H1 (cell line): ENCODE measurements at regions not wholly inside any gene's neighbourhood (a gene's known extent, or its start where the extent isn't known, plus 50 kb on each side); places are given as distances from the start of the nearest gene placed in this dataset.

Experiments used
- CTCF ChIA-PET: fragments of 300-600 bp; sonication (Branson Sonifier 250); formaldehyde crosslinking; loops from one replicate; lab custom pipeline; 2021; ENCODE audit not compliant: partially characterized antibody; lab: Charles Lee
- POLR2A ChIA-PET: fragments of 300-600 bp; sonication (Branson Sonifier 250); formaldehyde crosslinking; loops from one replicate; lab custom pipeline; 2021; ENCODE audit warnings: inconsistent platforms; ENCODE audit not compliant: partially characterized antibody; lab: Charles Lee
- DNase-seq, 2 experiments: peaks; one replicate each; pipeline versions ENCODE4 v3.0.0 to v3.0.0-alpha.2; 2010 to 2022; ENCODE audit warnings: low spot score in 2 of 2, low read depth in 1 of 2, mixed read lengths in 1 of 2
- FAIRE-seq: peaks from 2 replicates; lab custom pipeline; 2011; peaks lifted over from hg19 to GRCh38; lab: Jason Lieb, UNC
- H2AFZ ChIP-seq: 2 replicates; pipeline ENCODE4 v1.8.1; 2012; ENCODE audit warnings: low read length, inconsistent platforms
- H2AK5ac ChIP-seq: 2 replicates; pipeline ENCODE4 v1.6.1; 2013; ENCODE audit warnings: low read depth, low read length
- H2BK120ac ChIP-seq: replicated peaks from 2 replicates; pipeline ENCODE3; 2013; ENCODE audit warnings: low read depth, low read length, inconsistent platforms
- H2BK12ac ChIP-seq: 2 replicates; pipeline ENCODE4 v1.6.1; 2013; ENCODE audit warnings: low read depth, low read length
- H2BK15ac ChIP-seq: 2 replicates; pipeline ENCODE4 v1.6.1; 2013; ENCODE audit warnings: low read length
- H2BK20ac ChIP-seq: 2 replicates; pipeline ENCODE4 v1.6.1; 2013; ENCODE audit warnings: low read length
- H2BK5ac ChIP-seq: 2 replicates; pipeline ENCODE4 v1.6.1; 2013; ENCODE audit warnings: low read depth, low read length
- H3K14ac ChIP-seq: 2 replicates; pipeline ENCODE4 v1.6.1; 2013; ENCODE audit warnings: inconsistent platforms; ENCODE audit not compliant: insufficient read length
- H3K18ac ChIP-seq: 2 replicates; pipeline ENCODE4 v1.6.1; 2013; ENCODE audit warnings: low read length; ENCODE audit errors: extremely low read depth
- H3K23ac ChIP-seq: 2 replicates; pipeline ENCODE4 v1.6.1; 2013; ENCODE audit warnings: inconsistent platforms; ENCODE audit not compliant: insufficient read length
- H3K23me2 ChIP-seq: 2 replicates; pipeline ENCODE4 v1.6.1; 2013; ENCODE audit warnings: low read depth, low read length
- H3K27ac ChIP-seq: 2 replicates; pipeline ENCODE4 v1.6.1; 2011; ENCODE audit warnings: low read depth, low read length, inconsistent platforms
- H3K27me3 ChIP-seq, 4 experiments: replicated peaks in 1 of 4; 1 replicate in 1 of 4; 2 replicates in 3 of 4; pipeline versions ENCODE4 v1.6.1 to v1.8.1; 2011 to 2013; ENCODE audit warnings: low read length in 3 of 4, mild to moderate bottlenecking in 3 of 4, inconsistent platforms in 2 of 4, mixed read lengths in 2 of 4, moderate library complexity in 1 of 4; ENCODE audit not compliant: control insufficient read depth in 3 of 4, insufficient read depth in 3 of 4; ENCODE audit errors: extremely low read depth in 1 of 4
- H3K36me3 ChIP-seq, 4 experiments: 2 replicates each; pipeline versions ENCODE4 v1.6.1 to v1.8.1; 2011 to 2013; ENCODE audit warnings: mild to moderate bottlenecking in 4 of 4, low read length in 3 of 4, moderate library complexity in 2 of 4, control low read depth in 1 of 4, inconsistent platforms in 1 of 4; ENCODE audit not compliant: insufficient read depth in 4 of 4, control insufficient read depth in 2 of 4
- H3K4ac ChIP-seq: replicated peaks from 2 replicates; pipeline ENCODE3; 2013; ENCODE audit warnings: low read length, low read depth, mixed read lengths, inconsistent platforms; ENCODE audit not compliant: insufficient read length
- H3K4me1 ChIP-seq, 4 experiments: replicated peaks in 1 of 4; 1 replicate in 1 of 4; 2 replicates in 3 of 4; pipeline versions ENCODE4 v1.6.1 to v1.8.1; 2011 to 2013; ENCODE audit warnings: low read length in 3 of 4, inconsistent platforms in 2 of 4, mixed read lengths in 1 of 4; ENCODE audit not compliant: insufficient read depth in 4 of 4, control insufficient read depth in 3 of 4
- H3K4me2 ChIP-seq, 2 experiments: 2 replicates each; pipeline versions ENCODE4 v1.6.1 to v1.8.1; 2011 to 2013; ENCODE audit warnings: low read depth in 2 of 2, low read length in 2 of 2, control low read depth in 1 of 2, inconsistent platforms in 1 of 2, mild to moderate bottlenecking in 1 of 2; ENCODE audit not compliant: insufficient read depth in 1 of 2
- H3K4me3 ChIP-seq, 4 experiments: fragments of 200-600, 300-600 bp in 1 of 4; sonication (generic), shearing (Covaris generic), sonication (Bioruptor Twin) in 1 of 4; 2 replicates each; pipeline versions ENCODE4 v1.5.1 to v1.8.1; 2011 to 2016; ENCODE audit warnings: low read length in 4 of 4, low read depth in 3 of 4, control low read depth in 2 of 4, inconsistent platforms in 2 of 4, mild to moderate bottlenecking in 2 of 4, mixed read lengths in 1 of 4, moderate library complexity in 1 of 4; ENCODE audit not compliant: insufficient read depth in 2 of 4; ENCODE audit errors: extremely low read depth in 1 of 4
- H3K56ac ChIP-seq: replicated peaks from 2 replicates; pipeline ENCODE3; 2013; ENCODE audit warnings: low read depth, mild to moderate bottlenecking, mixed read lengths, low read length, inconsistent platforms; ENCODE audit not compliant: insufficient read length
- H3K79me1 ChIP-seq: 2 replicates; pipeline ENCODE4 v1.6.1; 2013; ENCODE audit warnings: low read depth, low read length, control low read depth
- H3K79me2 ChIP-seq, 2 experiments: 2 replicates each; pipeline versions ENCODE4 v1.6.1 to v1.8.1; 2012 to 2013; ENCODE audit warnings: low read length in 2 of 2, mild to moderate bottlenecking in 2 of 2, inconsistent platforms in 1 of 2; ENCODE audit not compliant: insufficient read depth in 2 of 2, control insufficient read depth in 1 of 2
- H3K9ac ChIP-seq, 4 experiments: replicated peaks in 1 of 4; 1 replicate in 1 of 4; 2 replicates in 3 of 4; pipeline versions ENCODE4 v1.6.1 to v1.8.1; 2011 to 2013; ENCODE audit warnings: low read depth in 3 of 4, low read length in 3 of 4, control low read depth in 2 of 4, mild to moderate bottlenecking in 2 of 4, moderate library complexity in 2 of 4, inconsistent platforms in 1 of 4; ENCODE audit errors: extremely low read depth in 1 of 4
- H3K9me3 ChIP-seq, 2 experiments: 2 replicates each; pipeline versions ENCODE4 v1.6.1 to v1.8.1; 2012 to 2013; ENCODE audit warnings: mild to moderate bottlenecking in 2 of 2, moderate library complexity in 2 of 2, control low read depth in 1 of 2, inconsistent platforms in 1 of 2, low read depth in 1 of 2, low read length in 1 of 2, mixed read lengths in 1 of 2; ENCODE audit not compliant: insufficient read depth in 2 of 2
- H4K20me1 ChIP-seq, 2 experiments: replicated peaks in 1 of 2; 2 replicates each; pipeline versions ENCODE3 to v1.8.1; 2011 to 2013; ENCODE audit warnings: inconsistent platforms in 2 of 2, low read length in 2 of 2, mild to moderate bottlenecking in 1 of 2; ENCODE audit not compliant: insufficient read depth in 2 of 2, control insufficient read depth in 1 of 2
- H4K5ac ChIP-seq: 2 replicates; pipeline ENCODE4 v1.6.1; 2013; ENCODE audit warnings: low read length, low read depth, mixed read lengths, inconsistent platforms; ENCODE audit not compliant: insufficient read length
- H4K8ac ChIP-seq: 2 replicates; pipeline ENCODE4 v1.8.0; 2013; ENCODE audit warnings: mild to moderate bottlenecking, moderate library complexity, low read length, inconsistent platforms; ENCODE audit not compliant: insufficient read depth; ENCODE audit errors: extremely low read depth
- H4K91ac ChIP-seq: replicated peaks from 2 replicates; pipeline ENCODE3; 2013; ENCODE audit warnings: low read length, mixed read lengths, inconsistent platforms; ENCODE audit not compliant: insufficient read length
- BACH1 ChIP-seq: IDR thresholded peaks from 2 replicates; pipeline ENCODE4 v1.6.1; 2012; ENCODE audit warnings: low read length, improper control_type of control experiment
- HDAC2 ChIP-seq, 2 experiments: fragments of 300-600 bp in 1 of 2; sonication (generic) in 1 of 2; IDR thresholded peaks; 2 replicates each; pipeline ENCODE4 v1.6.1; 2011 to 2012; ENCODE audit warnings: low read depth in 2 of 2, low read length in 2 of 2, mild to moderate bottlenecking in 2 of 2, moderate library complexity in 2 of 2, borderline replicate concordance in 1 of 2, inconsistent platforms in 1 of 2
- PHF8 ChIP-seq: fragments of 200-600 bp; sonication (generic); conservative IDR thresholded peaks from 2 replicates; pipeline ENCODE4 v1.7.1; 2012; ENCODE audit warnings: low read depth, mild to moderate bottlenecking, inconsistent platforms, low read length, moderate library complexity
- POLR2A ChIP-seq, 2 experiments: IDR thresholded peaks; 1 replicate in 1 of 2; 2 replicates in 1 of 2; pipeline ENCODE4 v1.6.1; 2011; ENCODE audit warnings: low read depth in 2 of 2, low read length in 2 of 2, mild to moderate bottlenecking in 2 of 2; ENCODE audit errors: control extremely low read depth in 1 of 2
- SP4 ChIP-seq: IDR thresholded peaks from 2 replicates; pipeline ENCODE4 v1.6.1; 2012; ENCODE audit warnings: low read length, inconsistent platforms
- TAF7 ChIP-seq: optimal IDR thresholded peaks from 2 replicates; pipeline ENCODE3; 2011; ENCODE audit warnings: low read depth, mild to moderate bottlenecking, inconsistent platforms, low read length, moderate library complexity, borderline replicate concordance
- ZNF274 ChIP-seq: IDR thresholded peaks from 2 replicates; pipeline ENCODE4 v1.7.0; 2012; ENCODE audit warnings: low read length, borderline replicate concordance; ENCODE audit errors: extremely low read depth
- WGBS, 2 experiments: shearing (Covaris generic) in 1 of 2; methylation state at CpG; one replicate each; pipeline versions ENCODE4 v1.1.6 to v1.1.7; 2013 to 2015; ENCODE audit warnings: low lambda C conversion rate in 2 of 2, mixed read lengths in 2 of 2, inconsistent platforms in 1 of 2, low coverage in 1 of 2, missing lambda C conversion rate in 1 of 2; ENCODE audit not compliant: insufficient replicate concordance in 2 of 2, insufficient coverage in 1 of 2, insufficient read length in 1 of 2; ENCODE audit errors: extremely low coverage in 1 of 2, missing lambda C conversion rate in 1 of 2; 5-methylcytosine and 5-hydroxymethylcytosine counted together
- TF ChIP-seq, protein P1 (sequence below): IDR thresholded peaks from 2 replicates; pipeline ENCODE4 v1.6.1; 2011; ENCODE audit warnings: low read depth, mild to moderate bottlenecking, low read length; ENCODE audit not compliant: insufficient read depth
- TF ChIP-seq, protein P2 (sequence below), 3 experiments: IDR thresholded peaks; 1 replicate in 2 of 3; 2 replicates in 1 of 3; pipeline versions ENCODE4 v1.5.1 to v1.6.1; 2011; ENCODE audit warnings: low read length in 3 of 3, mild to moderate bottlenecking in 3 of 3, inconsistent platforms in 2 of 3, low read depth in 1 of 3, moderate library complexity in 1 of 3; ENCODE audit not compliant: insufficient read depth in 1 of 3; ENCODE audit errors: control extremely low read depth in 1 of 3
- TF ChIP-seq, protein P3 (sequence below): IDR thresholded peaks from 2 replicates; pipeline ENCODE4 v1.6.1; 2011; ENCODE audit warnings: low read length, improper control_type of control experiment

DNA sequence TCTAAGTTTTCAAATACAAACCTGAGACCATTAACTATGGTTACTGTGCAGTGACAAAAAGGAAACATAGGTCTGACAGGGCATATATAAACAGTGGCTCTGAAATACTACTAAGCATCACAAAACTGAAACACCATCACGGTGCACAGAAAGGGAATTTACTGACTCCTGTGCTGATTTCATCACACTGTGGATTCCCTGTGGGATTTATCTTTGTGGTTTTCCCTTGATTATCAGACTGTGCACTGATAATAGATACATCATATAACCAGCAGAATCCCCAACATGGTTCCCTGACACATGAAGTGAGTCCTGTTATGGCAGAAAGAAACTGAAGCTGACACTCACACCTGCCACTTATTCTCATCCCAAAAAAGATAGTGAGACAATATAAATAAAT, 676.3 kb upstream of the KCND2 start:
- no peak for FAIRE-seq
- DNase-seq, result no peak
- Histone ChIP-seq H2AFZ (no peak overlapping the region), H4K8ac (no peak overlapping the region), H3K27ac (no peak overlapping the region), H2BK120ac (no peak overlapping the region), H4K91ac (no peak overlapping the region), H3K9ac (no peak overlapping the region), H3K23me2 (0 out of 2 replicates have a peak, but pooled peaks cover 1% of the 10 kb centered on the region), H3K4me1 (peaks cover 0 to 5% (median 1%) of the 10 kb centered on the region in 4 experiments; a peak in 3 of 7 replicates), H3K4ac (no peak overlapping the region), H2BK12ac (no peak overlapping the region), H4K5ac (no peak overlapping the region), H2BK5ac (no peak overlapping the region), H3K4me2 (no peak overlapping the region), H3K56ac (no peak overlapping the region), H3K14ac (no peak overlapping the region), H2BK20ac (no peak overlapping the region), H3K18ac (no peak overlapping the region), H4K20me1 (no peaks in the 10 kb centered on the region), H3K79me2 (no peaks in the 10 kb centered on the region), H2AK5ac (no peak overlapping the region), H3K27me3 (no peaks in the 10 kb centered on the region), H3K23ac (no peak overlapping the region), H3K4me3 (no peak overlapping the region), H3K9me3 (no peaks in the 10 kb centered on the region), H3K79me1 (no peaks in the 10 kb centered on the region), H3K36me3 (no peaks in the 10 kb centered on the region), H2BK15ac (no peak overlapping the region)
- WGBS, 2 experiments, result 95% methylated on average over 1 of the region's 1 CpG; no CpG with 5 or more reads in 1 of the 2 experiments
- ChIA-PET POLR2A (no interaction called here), CTCF (interaction anchor here (0.6 kb wide), 1 partner anchor 1341 kb away, joined by 3 read pairs; no protein-coding TSS in a partner anchor)
- no peak for TF ChIP-seq HDAC2 (IDR thresholded peaks at IDR 0.05; ENCODE audit: borderline replicate concordance in 1 of 2, low read depth in 2 of 2, low read length in 2 of 2)
- TF ChIP-seq, protein P1, sequence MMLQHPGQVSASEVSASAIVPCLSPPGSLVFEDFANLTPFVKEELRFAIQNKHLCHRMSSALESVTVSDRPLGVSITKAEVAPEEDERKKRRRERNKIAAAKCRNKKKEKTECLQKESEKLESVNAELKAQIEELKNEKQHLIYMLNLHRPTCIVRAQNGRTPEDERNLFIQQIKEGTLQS, result no peak
- no peak for TF ChIP-seq TAF7
- no peak for TF ChIP-seq POLR2A (IDR thresholded peaks at IDR 0.05; ENCODE audit: control extremely low read depth in 1 of 2, low read depth in 2 of 2, low read length in 2 of 2)
- TF ChIP-seq ZNF274, result no peak
- TF ChIP-seq, protein P2, sequence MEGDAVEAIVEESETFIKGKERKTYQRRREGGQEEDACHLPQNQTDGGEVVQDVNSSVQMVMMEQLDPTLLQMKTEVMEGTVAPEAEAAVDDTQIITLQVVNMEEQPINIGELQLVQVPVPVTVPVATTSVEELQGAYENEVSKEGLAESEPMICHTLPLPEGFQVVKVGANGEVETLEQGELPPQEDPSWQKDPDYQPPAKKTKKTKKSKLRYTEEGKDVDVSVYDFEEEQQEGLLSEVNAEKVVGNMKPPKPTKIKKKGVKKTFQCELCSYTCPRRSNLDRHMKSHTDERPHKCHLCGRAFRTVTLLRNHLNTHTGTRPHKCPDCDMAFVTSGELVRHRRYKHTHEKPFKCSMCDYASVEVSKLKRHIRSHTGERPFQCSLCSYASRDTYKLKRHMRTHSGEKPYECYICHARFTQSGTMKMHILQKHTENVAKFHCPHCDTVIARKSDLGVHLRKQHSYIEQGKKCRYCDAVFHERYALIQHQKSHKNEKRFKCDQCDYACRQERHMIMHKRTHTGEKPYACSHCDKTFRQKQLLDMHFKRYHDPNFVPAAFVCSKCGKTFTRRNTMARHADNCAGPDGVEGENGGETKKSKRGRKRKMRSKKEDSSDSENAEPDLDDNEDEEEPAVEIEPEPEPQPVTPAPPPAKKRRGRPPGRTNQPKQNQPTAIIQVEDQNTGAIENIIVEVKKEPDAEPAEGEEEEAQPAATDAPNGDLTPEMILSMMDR (IDR thresholded peaks at IDR 0.05; ENCODE audit: control extremely low read depth in 1 of 3, insufficient read depth in 1 of 3, low read depth in 1 of 3, low read length in 3 of 3), result no peak
- no peak for TF ChIP-seq SP4
- TF ChIP-seq, protein P3, sequence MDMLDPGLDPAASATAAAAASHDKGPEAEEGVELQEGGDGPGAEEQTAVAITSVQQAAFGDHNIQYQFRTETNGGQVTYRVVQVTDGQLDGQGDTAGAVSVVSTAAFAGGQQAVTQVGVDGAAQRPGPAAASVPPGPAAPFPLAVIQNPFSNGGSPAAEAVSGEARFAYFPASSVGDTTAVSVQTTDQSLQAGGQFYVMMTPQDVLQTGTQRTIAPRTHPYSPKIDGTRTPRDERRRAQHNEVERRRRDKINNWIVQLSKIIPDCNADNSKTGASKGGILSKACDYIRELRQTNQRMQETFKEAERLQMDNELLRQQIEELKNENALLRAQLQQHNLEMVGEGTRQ, result no peak
- TF ChIP-seq PHF8, result no peak
- no peak for TF ChIP-seq BACH1
